HG02884 (cell line): ENCODE measurements at regions not wholly inside any gene's neighbourhood (a gene's known extent, or its start where the extent isn't known, plus 50 kb on each side); places are given as distances from the start of the nearest gene placed in this dataset.
"Not testable (repeated sequence)": the region's sequence is repeated elsewhere in the genome, so short reads cannot be mapped to it uniquely, and the experiment has no call there.

Source experiments
- ATAC-seq: cut with Tn5 transposase; IDR thresholded peaks from one replicate; pipeline ENCODE4 v1.9.1; 2021; ENCODE audit warnings: mild to moderate bottlenecking, moderate library complexity; ENCODE audit not compliant: unreplicated experiment

DNA sequence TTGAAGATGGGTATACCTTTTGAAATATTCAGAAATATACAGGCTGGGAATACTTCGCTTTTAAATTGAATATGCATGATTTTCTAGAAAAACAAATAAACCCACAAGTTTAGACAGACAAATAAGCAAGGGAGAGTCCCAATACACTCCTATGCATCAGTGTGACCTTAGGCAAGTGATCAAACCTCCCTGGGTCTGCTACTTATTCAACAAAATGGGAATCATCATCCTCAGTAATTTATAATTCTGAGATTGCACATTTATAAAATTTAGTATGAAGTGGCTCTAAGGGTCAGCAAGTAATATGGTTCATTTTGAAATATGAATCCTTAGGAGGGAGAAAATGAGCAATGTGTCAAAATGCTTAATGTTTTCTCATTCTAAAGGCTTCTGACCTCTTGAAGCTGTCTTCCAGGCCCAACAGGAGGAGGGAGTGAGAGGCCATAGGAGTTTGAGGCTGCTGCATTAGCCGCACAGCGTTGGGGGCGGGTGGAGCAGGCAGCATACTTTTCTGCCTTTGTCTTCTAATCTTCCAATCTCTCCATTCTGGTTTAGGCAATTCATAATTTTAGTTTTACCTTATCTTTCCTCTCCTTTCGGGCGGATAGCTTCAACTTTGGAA lies 155.1 kb downstream of the TRIB2 start:
- ATAC-seq = no peak

DNA sequence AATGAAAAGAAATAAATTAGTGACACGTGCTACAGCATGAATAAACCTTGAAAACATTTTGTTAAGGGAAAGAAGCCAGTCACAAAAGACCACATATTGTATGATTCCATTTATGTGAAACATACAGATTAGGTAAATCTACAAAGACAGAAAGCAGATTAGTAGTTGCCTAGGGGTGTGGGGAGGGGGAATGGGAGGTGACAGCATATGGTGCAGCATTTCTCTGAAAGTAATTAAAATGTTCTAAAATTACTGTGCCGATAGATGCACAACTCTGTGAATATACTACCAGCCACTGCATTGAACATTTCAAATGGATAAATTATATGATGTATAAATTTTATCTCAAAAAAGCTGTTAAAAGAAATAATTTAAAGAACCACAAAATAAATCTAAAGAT lies 161.0 kb downstream of the TRIB2 start:
- ATAC-seq = no peak

DNA sequence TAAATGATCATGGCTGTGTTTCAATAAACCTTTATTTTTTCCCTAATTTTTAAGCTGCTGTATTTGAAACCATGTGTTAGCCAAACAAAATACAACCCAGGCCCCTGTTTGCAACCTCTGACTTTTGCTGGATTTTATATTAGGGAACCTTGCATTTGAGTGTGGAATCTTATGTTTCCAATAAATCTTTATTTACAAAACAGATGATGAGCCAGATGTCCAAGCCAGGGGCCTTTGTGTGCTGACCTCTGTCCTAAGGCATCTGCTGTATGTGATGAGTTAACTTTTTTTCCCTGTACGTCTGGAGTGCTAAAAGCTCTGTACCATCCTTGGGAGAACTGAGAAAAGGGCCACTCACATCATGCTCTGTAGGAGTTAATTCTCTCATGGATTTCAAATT lies 162.9 kb downstream of the TRIB2 start:
- ATAC-seq = no peak

DNA sequence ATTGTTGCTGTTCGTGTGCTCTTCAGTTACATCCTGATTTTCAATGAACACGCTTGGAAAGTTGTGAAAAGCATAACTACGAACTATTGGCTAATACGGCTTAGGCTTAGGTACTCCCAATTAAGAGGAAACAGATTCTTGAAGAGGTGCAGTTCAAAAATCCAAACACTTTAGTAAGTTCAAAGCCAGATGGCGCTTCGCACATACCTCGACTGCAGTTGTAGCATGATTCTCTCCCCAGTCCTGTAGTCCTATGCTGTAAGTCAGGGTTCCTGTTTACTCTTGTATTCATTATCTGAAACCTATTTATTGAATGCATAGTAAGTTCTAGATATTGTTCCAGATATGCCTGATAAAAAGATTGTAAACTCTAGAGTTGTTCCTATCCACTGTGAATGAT lies 165.2 kb downstream of the TRIB2 start:
- no peak for ATAC-seq

DNA sequence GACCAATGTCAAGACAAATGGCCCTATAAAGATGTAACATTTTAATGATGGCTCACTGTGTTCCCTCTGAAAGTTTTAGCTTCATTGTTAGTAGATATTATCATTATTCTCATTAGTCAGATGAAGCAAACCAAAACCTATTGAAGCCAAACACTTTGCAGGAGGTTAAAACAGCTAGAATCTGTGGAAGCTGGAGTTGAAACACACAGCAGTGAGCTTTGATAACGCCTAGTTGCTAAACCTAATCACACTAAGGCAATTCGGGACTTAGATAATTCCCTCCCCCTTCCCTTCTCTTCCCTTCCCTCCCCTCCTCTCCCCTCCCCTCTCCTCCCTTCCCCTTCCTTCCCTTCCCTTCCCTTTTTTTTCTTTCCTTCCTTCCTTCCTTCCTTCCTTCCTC lies 165.7 kb downstream of the TRIB2 start:
- no peak for ATAC-seq

DNA sequence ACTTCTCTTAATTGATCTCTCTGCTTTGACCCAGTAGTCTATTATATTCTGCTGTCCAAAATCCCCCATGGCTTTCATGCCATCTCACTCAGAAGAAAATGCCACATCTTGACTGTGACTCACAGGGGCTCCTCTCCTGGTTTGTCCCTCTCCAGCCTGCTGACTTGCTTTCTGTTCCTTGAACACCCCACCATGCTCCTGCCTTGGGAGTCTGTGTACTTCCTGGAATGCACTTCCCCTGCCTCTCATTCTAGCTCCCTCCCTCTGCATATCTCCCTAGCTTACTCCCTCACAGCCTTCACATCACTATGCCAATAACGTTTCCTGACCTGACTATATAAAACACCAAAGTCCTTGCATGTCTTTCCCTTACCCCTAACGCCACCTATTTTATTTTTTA lies 167.2 kb downstream of the TRIB2 start:
- no peak for ATAC-seq

DNA sequence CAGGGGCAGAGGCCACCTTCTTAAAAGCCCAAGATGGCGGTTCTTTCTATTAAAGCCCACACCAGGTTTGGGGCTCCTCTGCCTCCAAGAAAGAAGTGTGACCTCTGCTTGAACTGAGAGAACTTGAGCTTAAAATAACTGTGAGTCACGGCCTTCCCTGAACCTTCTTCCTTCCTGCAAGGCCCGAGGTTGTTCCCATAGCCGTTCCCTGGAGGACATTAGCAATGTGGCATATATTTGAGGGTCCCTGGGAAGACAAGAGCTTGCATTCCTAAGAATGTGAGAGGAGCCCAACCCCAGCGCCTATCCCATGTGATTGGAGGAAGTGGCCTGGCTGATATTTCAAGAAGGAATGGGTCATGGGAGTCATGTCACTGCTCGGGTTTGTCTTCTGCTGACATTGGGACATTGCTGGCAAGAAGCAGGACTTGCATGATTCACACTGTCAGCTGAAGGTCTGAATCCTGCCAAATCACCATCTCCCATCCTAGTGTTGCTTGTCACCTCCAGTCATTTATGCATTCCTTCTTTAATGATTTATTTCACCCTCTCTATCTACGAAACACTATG lies 168.1 kb downstream of the TRIB2 start:
- no peak for ATAC-seq

DNA sequence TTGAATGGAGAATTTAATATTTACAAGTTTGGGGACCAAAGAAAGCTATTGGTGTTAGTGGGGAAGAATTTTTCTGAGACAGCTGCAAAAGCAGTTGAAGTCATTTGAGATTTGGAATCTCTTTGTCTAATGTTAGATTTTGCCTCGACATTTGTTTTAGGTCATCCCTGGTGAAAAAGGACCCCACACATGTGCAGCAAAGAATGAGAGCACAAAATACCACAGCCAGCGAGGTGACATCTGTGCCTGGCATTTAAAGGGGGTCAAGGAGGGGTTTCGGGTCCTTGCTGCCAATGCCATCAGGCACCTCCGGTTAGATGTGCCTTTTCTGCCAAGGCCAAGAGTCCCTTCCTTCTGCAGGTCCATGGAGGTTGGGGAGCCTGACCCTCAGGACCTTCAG lies 173.3 kb downstream of the TRIB2 start:
- ATAC-seq = no peak

DNA sequence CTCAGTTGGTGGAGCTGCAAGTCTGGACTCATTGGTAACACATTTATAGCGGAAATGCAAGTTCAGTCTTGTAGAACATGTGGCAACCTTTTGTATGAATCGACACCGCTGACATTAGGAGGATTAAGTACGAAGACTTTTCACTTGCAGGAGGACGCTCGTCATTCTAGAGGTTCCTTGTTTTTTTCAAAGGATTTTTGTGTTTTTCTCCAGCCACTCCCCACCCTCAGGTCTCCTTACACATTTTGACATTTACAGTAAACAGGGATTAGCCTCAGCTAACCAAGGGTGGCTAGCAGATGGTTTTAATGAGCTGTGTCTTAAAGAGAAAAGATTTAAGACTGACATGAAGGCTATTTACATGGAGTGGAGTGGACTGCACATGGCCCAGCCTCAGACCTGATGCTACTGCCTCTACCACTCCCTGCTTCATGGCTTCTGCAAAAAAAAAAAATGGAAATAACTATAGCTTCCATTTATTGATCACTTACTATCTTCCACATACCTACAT lies 173.8 kb downstream of the TRIB2 start:
- ATAC-seq = no peak

DNA sequence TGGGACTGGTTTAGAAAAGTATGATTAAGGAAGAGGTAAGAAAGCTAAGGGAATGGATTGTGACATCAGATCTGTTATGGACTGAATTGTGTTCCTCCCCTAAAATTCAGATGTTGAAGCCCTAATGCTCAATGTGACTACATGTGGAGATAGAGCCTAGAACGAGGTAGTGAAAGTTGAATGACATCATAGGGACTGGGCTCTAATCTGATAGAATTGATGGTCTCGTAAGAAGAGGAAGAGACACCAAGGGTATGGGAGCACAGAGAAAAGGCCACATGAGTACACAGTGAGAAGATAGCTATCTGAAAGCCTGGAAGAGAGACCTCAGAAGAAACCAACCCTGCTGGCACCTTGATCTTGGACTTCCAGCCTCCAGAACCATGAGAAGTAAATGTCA lies 178.3 kb downstream of the TRIB2 start:
- ATAC-seq = no peak

DNA sequence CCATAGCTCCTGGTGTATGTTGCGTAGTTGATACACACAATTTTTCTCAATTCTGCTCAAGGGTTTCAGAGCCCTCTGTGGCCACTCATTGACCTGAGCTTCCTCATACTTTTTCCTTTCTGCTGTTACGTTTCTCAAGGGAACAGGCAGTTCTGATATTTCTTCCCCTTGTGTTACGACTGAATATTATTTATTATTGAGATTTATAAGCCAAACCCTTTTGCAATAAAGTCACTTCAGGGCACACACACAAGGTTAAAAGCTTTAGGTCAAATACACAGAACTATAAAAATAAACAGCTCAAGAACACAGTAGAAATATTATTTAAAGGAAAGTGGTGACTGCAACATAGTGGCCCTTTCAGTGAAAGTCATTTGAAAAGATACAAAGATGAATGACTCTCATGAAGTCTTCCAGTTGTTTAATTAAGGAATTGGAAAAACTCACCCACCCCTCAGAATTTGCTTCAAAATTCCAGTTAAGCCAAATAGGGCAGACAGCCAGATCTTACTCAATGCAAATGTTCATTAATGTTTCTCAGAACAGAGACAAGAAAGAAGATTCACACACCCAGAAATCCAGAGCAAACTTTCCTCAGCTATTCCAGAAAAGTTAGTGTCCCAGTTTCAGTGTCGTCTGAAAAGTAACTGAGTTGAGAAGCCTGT lies 179.7 kb downstream of the TRIB2 start:
- no peak for ATAC-seq

DNA sequence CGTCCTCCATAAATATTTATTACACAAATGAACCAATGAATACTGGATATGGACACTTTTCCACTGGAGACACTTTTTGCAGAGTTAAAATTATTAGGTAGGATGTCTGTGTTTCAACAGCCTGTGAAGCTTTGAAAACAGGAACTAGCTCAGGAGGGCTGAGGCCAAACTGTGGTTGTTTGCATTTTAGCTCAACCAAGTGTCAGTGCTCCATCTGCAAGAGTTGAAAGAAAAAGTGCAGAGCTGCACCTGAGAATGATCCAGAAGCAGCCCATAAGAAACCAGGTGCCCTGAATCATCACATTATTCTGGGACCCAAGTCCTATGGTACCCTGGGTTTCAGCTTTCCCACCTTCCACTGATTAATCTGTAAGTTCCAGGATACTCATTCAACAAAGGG lies 180.4 kb downstream of the TRIB2 start:
- ATAC-seq = no peak

DNA sequence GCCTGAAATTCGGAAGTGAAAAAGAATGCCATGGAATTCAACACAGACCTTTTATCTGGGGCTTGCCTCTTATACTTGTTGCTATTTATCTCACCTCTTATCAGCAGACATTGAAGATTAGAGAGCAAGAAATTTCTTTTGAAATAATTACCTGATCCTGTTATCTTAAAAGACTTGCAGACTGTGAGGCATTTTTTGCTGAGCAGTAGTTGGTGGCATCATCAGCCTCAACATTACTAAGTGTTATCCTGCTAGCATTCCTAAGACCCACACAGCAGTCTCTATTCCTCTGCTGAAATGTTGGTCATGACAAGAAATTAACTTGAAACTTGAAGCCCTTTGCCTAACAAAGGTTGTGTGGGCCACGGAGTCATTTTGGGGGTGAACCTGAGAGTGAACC lies 186.5 kb downstream of the TRIB2 start:
- ATAC-seq = no peak

DNA sequence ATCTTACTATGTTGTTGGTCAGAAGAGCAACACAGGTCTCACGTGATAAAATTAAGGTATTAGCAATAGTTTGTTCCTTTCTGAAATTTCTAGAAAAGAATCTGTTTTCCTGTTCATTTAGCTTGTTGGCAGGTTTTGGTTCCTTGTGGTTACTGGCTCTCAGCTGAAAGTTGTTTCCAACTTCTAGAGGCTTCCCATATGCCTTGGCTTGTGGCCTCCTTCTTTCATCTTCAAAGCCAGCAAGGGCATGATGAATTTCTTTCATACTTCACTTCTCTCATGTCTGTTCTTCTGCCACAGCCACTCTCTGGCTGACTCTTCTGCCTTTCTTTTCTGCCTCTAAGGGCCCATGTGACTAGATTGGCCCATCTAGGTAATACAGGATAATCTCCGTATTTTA lies 193.7 kb downstream of the TRIB2 start:
- ATAC-seq = no peak

DNA sequence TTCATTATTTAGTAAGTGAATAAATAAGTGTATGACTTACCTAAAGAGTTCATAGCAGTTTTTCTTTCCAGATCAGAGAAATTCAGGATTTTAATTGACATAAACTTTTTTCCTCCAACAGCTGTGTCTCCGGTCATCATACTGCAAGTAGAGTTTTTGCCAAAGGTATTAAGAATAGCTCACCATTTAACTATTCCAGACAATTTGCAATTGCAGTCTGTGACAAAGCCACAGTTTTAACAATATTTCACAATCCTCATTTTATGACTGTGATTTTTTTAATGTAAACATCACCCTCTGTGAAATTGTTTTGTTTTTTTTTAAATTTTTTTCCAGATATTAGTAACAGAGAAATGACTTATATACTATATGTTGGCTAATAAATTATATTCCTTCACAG lies 199.1 kb downstream of the TRIB2 start:
- no peak for ATAC-seq

DNA sequence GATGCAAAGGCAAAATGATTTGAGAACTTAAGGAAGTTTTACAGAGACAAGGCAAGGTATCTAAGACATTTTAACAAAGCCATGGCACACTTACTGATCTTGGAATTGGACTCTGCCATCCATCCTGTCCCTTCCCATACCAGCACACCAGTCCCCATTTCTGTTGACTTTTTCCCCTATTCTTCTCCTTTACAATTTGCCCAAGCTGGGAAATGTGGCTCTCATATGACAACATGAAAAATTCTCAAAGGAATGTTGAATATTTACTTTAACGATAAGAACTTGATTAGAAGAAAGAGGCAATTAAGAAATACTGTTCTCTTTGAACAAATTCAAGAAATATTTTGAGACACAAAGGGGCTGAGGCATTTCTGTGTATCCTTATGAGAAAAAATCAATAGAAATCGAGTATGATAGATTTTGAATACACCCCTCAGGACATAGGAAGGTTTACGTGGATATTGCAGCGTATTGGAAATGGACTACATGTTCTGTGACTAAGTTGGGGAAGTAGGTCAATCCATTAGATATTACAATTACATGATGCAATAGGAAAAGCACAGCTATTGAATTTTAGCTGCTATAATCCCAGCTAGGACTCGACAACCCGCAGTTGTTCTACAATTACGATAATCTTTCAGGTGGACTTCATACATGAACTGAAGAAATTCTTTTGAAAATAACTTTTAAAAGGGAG lies 201.6 kb downstream of the TRIB2 start:
- no peak for ATAC-seq

DNA sequence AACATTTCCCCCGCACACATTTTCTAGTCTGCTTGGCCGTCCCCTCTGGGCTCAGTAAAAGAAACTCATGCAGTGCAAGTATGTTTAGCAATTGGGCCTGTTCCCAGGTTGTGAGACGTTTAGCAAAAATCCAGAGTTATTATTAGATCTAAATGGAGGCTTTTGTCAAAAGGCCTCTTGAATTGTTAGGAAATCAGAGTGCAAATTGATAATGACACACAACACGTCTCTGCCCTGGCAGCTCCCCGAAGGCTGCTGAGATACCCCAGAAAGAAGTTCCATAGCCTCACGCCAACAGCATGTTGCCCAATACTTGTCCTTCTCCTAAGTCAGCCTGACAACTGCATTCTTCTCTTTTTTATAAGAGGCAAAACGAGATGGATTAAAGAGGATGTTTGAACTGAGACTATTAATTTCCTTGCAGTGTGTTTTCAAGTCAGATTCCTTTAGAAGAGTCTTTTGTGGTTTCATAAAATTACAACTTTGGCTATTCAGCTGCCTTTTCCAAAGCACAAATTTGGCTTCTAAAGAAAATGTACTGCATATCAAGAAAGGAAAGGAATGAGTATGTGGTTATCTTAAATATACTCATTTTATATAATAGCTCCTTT lies 202.2 kb downstream of the TRIB2 start:
- no peak for ATAC-seq

DNA sequence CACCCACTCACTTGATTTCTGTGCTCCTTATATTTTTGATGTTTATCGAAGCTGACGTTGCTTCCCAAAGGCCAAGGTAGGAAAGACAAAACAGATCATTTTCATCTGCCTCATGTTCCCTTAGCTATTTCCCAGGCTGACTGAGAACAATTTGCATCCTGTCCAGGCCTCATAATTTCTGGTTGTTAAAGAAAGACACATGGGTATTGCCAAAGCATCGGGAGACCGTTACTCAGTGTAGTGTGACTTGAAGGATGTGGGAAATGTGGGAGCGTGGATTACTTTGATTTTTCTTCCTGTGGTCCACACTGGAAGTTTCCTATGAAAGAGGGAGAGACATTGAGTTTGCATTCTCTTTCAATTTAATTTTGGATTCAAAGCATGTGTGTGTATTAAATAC lies 204.6 kb downstream of the TRIB2 start:
- ATAC-seq = no peak

DNA sequence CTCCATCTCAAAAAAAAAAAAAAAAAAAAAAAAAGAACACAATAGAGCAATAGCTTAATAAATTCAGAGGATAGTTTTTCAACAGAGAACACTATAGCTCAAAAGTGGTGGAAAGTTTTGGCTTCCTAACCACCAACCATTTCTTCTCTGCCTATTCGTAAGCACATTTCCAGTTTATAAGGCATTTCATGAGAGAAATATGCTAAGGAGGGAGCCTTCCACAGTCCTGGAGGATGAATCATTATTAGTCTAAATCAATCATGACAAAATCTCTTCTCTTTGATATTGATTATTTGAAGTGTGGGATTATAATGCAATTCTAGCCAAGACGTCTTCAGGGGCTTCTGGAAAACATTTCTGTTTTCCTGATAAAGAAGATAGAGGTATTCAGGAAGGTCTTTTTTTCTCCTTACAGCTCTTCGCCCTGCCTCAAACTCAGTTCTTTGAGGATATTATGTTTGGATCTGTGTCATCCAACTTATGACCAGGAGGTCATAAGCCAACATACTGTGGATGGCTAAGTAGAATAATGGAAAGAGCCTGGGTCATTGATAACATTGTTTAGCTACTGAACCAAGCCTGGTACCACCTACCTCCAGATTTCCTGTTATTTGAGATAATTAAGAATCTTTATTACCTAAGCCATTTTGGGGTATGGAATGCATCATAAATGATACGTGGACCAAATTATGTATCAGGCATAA lies 207.3 kb downstream of the TRIB2 start:
- no peak for ATAC-seq

DNA sequence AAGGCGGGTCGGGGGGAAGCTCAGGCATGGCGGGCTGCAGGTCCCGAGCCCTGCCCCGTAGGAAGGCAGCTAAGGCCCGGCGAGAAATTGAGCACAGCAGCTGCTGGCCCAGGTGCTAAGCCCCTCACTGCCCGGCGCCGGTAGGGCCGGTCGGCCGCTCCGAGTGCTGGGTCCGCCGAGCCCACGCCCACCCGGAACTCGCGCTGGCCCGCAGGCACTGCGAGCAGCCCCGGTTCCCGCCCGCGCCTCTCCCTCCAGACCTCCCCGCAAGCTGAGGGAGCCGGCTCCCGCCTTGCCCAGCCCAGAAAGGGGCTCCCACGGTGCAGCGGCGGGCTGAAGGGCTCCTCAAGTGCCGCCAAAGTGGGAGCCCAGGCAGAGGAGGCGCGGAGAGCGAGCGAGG lies 209.9 kb downstream of the TRIB2 start:
- not testable (repeated sequence) for ATAC-seq

DNA sequence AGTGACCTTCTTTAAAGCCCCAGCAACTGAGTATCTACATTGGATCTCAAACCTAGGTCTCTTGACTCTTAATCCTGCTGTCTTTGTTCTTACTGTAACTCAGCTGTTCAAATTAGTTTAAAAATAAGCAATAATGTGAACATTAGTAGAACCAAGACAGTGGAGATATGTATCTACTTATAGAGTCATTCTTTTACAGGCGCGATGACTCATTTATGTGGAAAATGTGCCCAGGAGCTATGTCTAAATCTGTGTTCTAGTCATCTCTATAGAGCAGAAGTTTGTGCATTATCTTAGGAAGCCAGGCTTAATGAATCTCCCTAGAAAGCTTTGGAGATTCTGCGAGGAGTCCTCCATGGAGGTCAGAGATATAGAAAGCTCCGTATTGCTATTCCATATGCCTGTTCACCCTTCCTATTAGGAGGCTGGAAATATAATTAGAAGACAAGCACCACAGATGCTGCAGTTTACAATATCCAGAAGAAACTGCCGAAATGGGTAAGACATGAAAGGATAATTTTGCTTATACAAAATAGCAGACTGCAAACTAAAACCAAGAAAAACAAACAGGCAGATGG lies 211.6 kb downstream of the TRIB2 start:
- ATAC-seq = no peak
